ENCODE measurements at regions not wholly inside any gene's neighbourhood (a gene's known extent, or its start where the extent isn't known, plus 50 kb on each side); places are given as distances from the start of the nearest gene placed in this dataset.
A peak's percentile ranks its signal among the peaks of the same experiment; 100 is the strongest.

GRCh38 chr9:13675638-13676000 is 396.1 kb upstream of the MPDZ start:
- no peak for TF ChIP-seq CTCF (IDR thresholded peaks at IDR 0.05; ENCODE audit: low read depth, low read length)
- H3K4me3 ChIP-seq (ENCODE audit: low read depth, low read length), result no peak overlapping the region

GRCh38 chr9:13674926-13675637 is 395.6 kb upstream of the MPDZ start:
- no peak for DNase-seq (ENCODE audit: low read depth, low spot score)
- in situ Hi-C loops (cut with HindIII; ENCODE audit: low sequenced_read_pairs), result no loop called here
- no peak for TF ChIP-seq CTCF (IDR thresholded peaks at IDR 0.05; ENCODE audit: low read depth, low read length)
- H3K4me3 ChIP-seq (ENCODE audit: low read depth, low read length), result no peak overlapping the region

More at GRCh38 chr9:13675638-13676000, 396.1 kb upstream of the MPDZ start:
- in situ Hi-C loops (cut with HindIII; ENCODE audit: low sequenced_read_pairs), result no loop called here
- no peak for DNase-seq (ENCODE audit: low read depth, low spot score)

GRCh38 chr9:13673348-13673747 is 393.9 kb upstream of the MPDZ start:
- no peak for TF ChIP-seq CTCF (IDR thresholded peaks at IDR 0.05; ENCODE audit: low read depth, low read length)

GRCh38 chr9:13665418-13666066 is 386.1 kb upstream of the MPDZ start:
- H3K4me3 ChIP-seq (ENCODE audit: low read depth, low read length), result no peak overlapping the region
- in situ Hi-C loops (cut with HindIII; ENCODE audit: low sequenced_read_pairs), result no loop called here
- no peak for TF ChIP-seq CTCF (IDR thresholded peaks at IDR 0.05; ENCODE audit: low read depth, low read length)
- peak; percentile 26 for DNase-seq (ENCODE audit: low read depth, low spot score)

More at GRCh38 chr9:13673348-13673747, 393.9 kb upstream of the MPDZ start:
- in situ Hi-C loops (cut with HindIII; ENCODE audit: low sequenced_read_pairs), result no loop called here
- no peak overlapping the region for H3K4me3 ChIP-seq (ENCODE audit: low read depth, low read length)
- no peak for DNase-seq (ENCODE audit: low read depth, low spot score)

- in situ Hi-C loops (cut with HindIII; ENCODE audit: low sequenced_read_pairs), result no loop called here
- H3K4me3 ChIP-seq (ENCODE audit: low read depth, low read length), result no peak overlapping the region
- TF ChIP-seq CTCF (IDR thresholded peaks at IDR 0.05; ENCODE audit: low read depth, low read length), result no peak
- DNase-seq (ENCODE audit: low read depth, low spot score), result no peak
These were observed 381.5 kb upstream of the MPDZ start for GRCh38 chr9:13661014-13661413.

GRCh38 chr9:13651969-13652663 is 372.6 kb upstream of the MPDZ start:
- DNase-seq (ENCODE audit: low read depth, low spot score), result no peak
- TF ChIP-seq CTCF (IDR thresholded peaks at IDR 0.05; ENCODE audit: low read depth, low read length), result no peak
- in situ Hi-C loops (cut with HindIII; ENCODE audit: low sequenced_read_pairs), result no loop called here
- H3K4me3 ChIP-seq (ENCODE audit: low read depth, low read length), result no peak overlapping the region

All from astrocyte of the spinal cord (primary cell).